OCI-LY1 (cell line): ENCODE measurements at regions not wholly inside any gene's neighbourhood (a gene's known extent, or its start where the extent isn't known, plus 50 kb on each side); places are given as distances from the start of the nearest gene placed in this dataset.

ENCODE experiments used
- H2AFZ ChIP-seq: fragments of 200-600 bp; sonication (generic), shearing (Covaris generic); 2 replicates; pipeline ENCODE4 v1.6.0; 2014; ENCODE audit warnings: antibody characterized with exemption, mild to moderate bottlenecking, low read length
- H3F3A ChIP-seq: fragments of 200-600 bp; sonication (generic), shearing (Covaris generic); 2 replicates; pipeline ENCODE4 v1.6.0; 2014; ENCODE audit warnings: mild to moderate bottlenecking, antibody characterized with exemption, low read length, moderate library complexity; ENCODE audit not compliant: insufficient read depth
- H3K27ac ChIP-seq: fragments of 200-600 bp; sonication (generic); 2 replicates; pipeline ENCODE4 v1.5.1; 2014; ENCODE audit warnings: low read length, mixed run types, mild to moderate bottlenecking, low read depth; ENCODE audit not compliant: poor library complexity, severe bottlenecking
- H3K27me3 ChIP-seq: fragments of 200-600 bp; sonication (generic); 2 replicates; pipeline ENCODE4 v1.6.0; 2014; ENCODE audit warnings: antibody characterized with exemption, mild to moderate bottlenecking, low read length, moderate library complexity; ENCODE audit not compliant: insufficient read depth
- H3K36me3 ChIP-seq: fragments of 200-600 bp; sonication (generic); 2 replicates; pipeline ENCODE4 v1.6.1; 2014; ENCODE audit warnings: mild to moderate bottlenecking, antibody characterized with exemption, low read length, moderate library complexity, mixed read lengths; ENCODE audit not compliant: insufficient read depth
- H3K4me1 ChIP-seq: fragments of 200-600 bp; sonication (generic); 2 replicates; pipeline ENCODE4 v1.5.1; 2014; ENCODE audit warnings: mild to moderate bottlenecking, low read length, moderate library complexity; ENCODE audit not compliant: insufficient read depth, severe bottlenecking
- H3K4me2 ChIP-seq: fragments of 200-600 bp; sonication (generic), shearing (Covaris generic); 2 replicates; pipeline ENCODE4 v1.6.1; 2014; ENCODE audit warnings: low read length
- H3K4me3 ChIP-seq: fragments of 200-600 bp; sonication (generic); 2 replicates; pipeline ENCODE4 v1.5.1; 2014; ENCODE audit warnings: low read length, low read depth, mild to moderate bottlenecking, mixed read lengths; ENCODE audit not compliant: poor library complexity, severe bottlenecking
- H3K79me2 ChIP-seq: fragments of 200-600 bp; shearing (Covaris generic); 2 replicates; pipeline ENCODE4 v1.6.1; 2016; ENCODE audit warnings: mixed run types, low read length, mixed read lengths; ENCODE audit not compliant: insufficient read depth
- H3K9ac ChIP-seq: fragments of 200-600 bp; sonication (generic), shearing (Covaris generic); 2 replicates; pipeline ENCODE4 v1.6.1; 2014; ENCODE audit warnings: mild to moderate bottlenecking, low read length, mixed read lengths
- H3K9me2 ChIP-seq: fragments of 200-600 bp; sonication (generic), shearing (Covaris generic); 2 replicates; pipeline ENCODE4 v1.6.1; 2014; ENCODE audit warnings: low read depth, mild to moderate bottlenecking, low read length, mixed read lengths
- H3K9me3 ChIP-seq: fragments of 200-600 bp; shearing (Covaris generic); 2 replicates; pipeline ENCODE4 v1.6.1; 2014; ENCODE audit warnings: low read length, mixed read lengths
- H4K20me1 ChIP-seq: fragments of 200-600 bp; sonication (generic), shearing (Covaris generic); 2 replicates; pipeline ENCODE4 v1.6.0; 2016; ENCODE audit warnings: mild to moderate bottlenecking, low read length; ENCODE audit not compliant: insufficient read depth
- EZH2 ChIP-seq: fragments of 200-600 bp; sonication (generic), shearing (Covaris generic); IDR thresholded peaks from 2 replicates; pipeline ENCODE4 v1.8.0; 2017; ENCODE audit warnings: borderline replicate concordance, mixed run types, mild to moderate bottlenecking, antibody characterized with exemption, low read length, moderate library complexity, mixed read lengths
- TF ChIP-seq, protein P1 (sequence below): fragments of 200-600 bp; sonication (generic), shearing (Covaris generic); IDR thresholded peaks from 2 replicates; pipeline ENCODE4 v1.5.1; 2017; ENCODE audit warnings: mild to moderate bottlenecking, antibody characterized with exemption, low read length, moderate library complexity, mixed read lengths

DNA sequence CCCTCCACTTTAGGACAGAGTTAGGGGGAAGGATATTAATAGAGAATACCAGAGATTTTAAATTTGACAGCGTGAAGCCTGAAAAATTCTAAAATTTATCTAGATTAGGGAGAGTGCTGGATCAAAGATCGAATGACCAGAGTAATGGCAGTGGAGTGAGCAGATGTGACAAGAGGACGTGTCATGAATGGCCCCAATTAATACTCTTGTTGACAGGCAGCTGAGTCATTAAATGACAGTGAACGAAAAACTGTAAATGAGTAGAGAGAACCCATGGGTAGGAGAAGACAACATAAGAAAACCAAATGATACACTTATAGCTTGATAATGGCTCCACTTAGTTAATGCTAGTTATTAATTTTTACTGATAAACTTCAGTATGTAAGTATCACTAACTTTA is 73.9 kb upstream of the PLEKHA5 start:
- no peaks in the 10 kb centered on the region for H3K4me1 ChIP-seq
- H3K4me2 ChIP-seq, result no peak overlapping the region
- TF ChIP-seq EZH2, result no peak
- TF ChIP-seq, protein P1, sequence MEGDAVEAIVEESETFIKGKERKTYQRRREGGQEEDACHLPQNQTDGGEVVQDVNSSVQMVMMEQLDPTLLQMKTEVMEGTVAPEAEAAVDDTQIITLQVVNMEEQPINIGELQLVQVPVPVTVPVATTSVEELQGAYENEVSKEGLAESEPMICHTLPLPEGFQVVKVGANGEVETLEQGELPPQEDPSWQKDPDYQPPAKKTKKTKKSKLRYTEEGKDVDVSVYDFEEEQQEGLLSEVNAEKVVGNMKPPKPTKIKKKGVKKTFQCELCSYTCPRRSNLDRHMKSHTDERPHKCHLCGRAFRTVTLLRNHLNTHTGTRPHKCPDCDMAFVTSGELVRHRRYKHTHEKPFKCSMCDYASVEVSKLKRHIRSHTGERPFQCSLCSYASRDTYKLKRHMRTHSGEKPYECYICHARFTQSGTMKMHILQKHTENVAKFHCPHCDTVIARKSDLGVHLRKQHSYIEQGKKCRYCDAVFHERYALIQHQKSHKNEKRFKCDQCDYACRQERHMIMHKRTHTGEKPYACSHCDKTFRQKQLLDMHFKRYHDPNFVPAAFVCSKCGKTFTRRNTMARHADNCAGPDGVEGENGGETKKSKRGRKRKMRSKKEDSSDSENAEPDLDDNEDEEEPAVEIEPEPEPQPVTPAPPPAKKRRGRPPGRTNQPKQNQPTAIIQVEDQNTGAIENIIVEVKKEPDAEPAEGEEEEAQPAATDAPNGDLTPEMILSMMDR, result no peak

DNA sequence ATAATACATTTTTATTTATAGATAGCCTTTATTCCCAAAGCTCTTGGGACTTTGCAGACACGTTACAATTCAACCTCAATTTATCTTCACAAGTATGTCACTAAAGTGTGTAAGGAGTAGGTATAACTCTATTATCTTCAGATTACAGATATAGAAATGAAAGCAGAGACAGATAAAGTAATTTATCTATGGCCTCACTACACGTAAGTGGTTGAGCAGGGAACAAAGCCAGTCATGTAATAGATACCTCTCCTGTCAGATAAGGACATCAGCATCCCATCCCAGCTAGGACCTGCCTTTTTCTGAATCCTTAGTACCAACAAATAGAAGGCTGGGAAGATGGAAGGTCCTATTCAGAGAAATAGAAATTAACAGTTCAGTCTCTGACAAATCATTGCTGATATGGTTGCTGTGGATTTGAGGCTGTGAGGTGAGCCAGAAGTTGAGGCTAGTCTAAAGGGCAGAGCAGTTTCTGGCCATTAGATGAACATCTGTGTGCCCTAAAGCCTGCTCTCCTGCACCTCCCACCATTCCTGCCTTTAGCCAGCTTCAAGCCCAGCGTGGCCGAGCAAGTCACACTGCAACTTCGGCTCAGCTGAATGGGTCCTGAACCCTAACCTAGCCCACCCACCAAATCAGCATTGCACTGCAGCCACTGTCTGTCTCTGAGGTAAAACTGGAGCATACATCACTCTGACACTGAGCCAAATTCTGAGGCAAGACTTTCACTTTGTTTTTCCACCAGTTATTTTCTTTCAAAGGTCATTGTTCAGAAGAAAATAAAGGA is 71.1 kb upstream of the PLEKHA5 start:
- H4K20me1 ChIP-seq, result no peaks in the 10 kb centered on the region
- H3K9me3 ChIP-seq, result no peaks in the 10 kb centered on the region
- H3K4me2 ChIP-seq, result no peak overlapping the region
- no peaks in the 10 kb centered on the region for H3F3A ChIP-seq
- no peaks in the 10 kb centered on the region for H3K36me3 ChIP-seq
- H3K4me3 ChIP-seq, result no peak overlapping the region
- no peak overlapping the region for H3K9ac ChIP-seq
- H3K27ac ChIP-seq, result no peak overlapping the region
- H3K79me2 ChIP-seq, result no peaks in the 10 kb centered on the region
- H3K27me3 ChIP-seq, result no peaks in the 10 kb centered on the region
- H3K4me1 ChIP-seq, result no peaks in the 10 kb centered on the region
- TF ChIP-seq, protein P1, result no peak
- TF ChIP-seq EZH2, result no peak
- no peaks in the 10 kb centered on the region for H3K9me2 ChIP-seq
- no peak overlapping the region for H2AFZ ChIP-seq

More for the DNA sequence above, 73.9 kb upstream of the PLEKHA5 start:
- Histone ChIP-seq H3K27me3 (no peaks in the 10 kb centered on the region), H4K20me1 (no peaks in the 10 kb centered on the region), H3K27ac (no peak overlapping the region), H3K36me3 (no peaks in the 10 kb centered on the region), H3K79me2 (no peaks in the 10 kb centered on the region), H3F3A (no peaks in the 10 kb centered on the region), H2AFZ (no peak overlapping the region), H3K9me2 (no peaks in the 10 kb centered on the region), H3K9ac (no peak overlapping the region), H3K4me3 (no peak overlapping the region), H3K9me3 (no peaks in the 10 kb centered on the region)

- no peaks in the 10 kb centered on the region for H3K4me1 ChIP-seq
- H3K27ac ChIP-seq, result no peak overlapping the region
- no peak overlapping the region for H3K4me2 ChIP-seq
- H3K36me3 ChIP-seq, result no peaks in the 10 kb centered on the region
- no peaks in the 10 kb centered on the region for H3F3A ChIP-seq
- no peak for TF ChIP-seq EZH2
- TF ChIP-seq, protein P1, result no peak
- no peaks in the 10 kb centered on the region for H3K9me3 ChIP-seq
- no peaks in the 10 kb centered on the region for H3K79me2 ChIP-seq
- H4K20me1 ChIP-seq, result no peaks in the 10 kb centered on the region
- no peaks in the 10 kb centered on the region for H3K9me2 ChIP-seq
- no peaks in the 10 kb centered on the region for H3K27me3 ChIP-seq
- no peak overlapping the region for H3K4me3 ChIP-seq
- H2AFZ ChIP-seq, result no peak overlapping the region
- H3K9ac ChIP-seq, result no peak overlapping the region
Observed at GRCh38 chr12:19064713-19065112, 64.8 kb upstream of the PLEKHA5 start.
